ENCODE measurements at regions not wholly inside any gene's neighbourhood (a gene's known extent, or its start where the extent isn't known, plus 50 kb on each side); places are given as distances from the start of the nearest gene placed in this dataset.
A peak's percentile ranks its signal among the peaks of the same experiment; 100 is the strongest.

DNA sequence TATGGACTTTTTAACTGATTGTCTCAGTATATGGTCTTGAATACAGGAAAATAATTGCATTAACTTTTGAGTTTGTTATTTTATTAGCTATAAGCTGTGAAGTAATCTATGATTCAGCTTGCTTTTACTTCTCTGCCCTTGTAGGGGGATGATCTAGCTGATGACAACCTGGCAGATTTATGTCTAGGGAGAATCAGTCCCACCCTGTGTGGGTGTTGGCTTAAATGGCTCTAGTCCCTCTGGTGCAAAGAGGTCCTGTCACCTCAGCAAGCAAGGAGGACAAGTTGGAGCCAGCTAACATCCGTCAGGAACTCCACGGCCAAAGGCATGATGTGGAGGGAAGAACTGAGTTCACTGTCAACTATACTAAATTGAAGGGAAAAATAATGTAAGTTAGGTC is 495.3 kb downstream of the BMP2 start:
- TF ChIP-seq, protein P1, sequence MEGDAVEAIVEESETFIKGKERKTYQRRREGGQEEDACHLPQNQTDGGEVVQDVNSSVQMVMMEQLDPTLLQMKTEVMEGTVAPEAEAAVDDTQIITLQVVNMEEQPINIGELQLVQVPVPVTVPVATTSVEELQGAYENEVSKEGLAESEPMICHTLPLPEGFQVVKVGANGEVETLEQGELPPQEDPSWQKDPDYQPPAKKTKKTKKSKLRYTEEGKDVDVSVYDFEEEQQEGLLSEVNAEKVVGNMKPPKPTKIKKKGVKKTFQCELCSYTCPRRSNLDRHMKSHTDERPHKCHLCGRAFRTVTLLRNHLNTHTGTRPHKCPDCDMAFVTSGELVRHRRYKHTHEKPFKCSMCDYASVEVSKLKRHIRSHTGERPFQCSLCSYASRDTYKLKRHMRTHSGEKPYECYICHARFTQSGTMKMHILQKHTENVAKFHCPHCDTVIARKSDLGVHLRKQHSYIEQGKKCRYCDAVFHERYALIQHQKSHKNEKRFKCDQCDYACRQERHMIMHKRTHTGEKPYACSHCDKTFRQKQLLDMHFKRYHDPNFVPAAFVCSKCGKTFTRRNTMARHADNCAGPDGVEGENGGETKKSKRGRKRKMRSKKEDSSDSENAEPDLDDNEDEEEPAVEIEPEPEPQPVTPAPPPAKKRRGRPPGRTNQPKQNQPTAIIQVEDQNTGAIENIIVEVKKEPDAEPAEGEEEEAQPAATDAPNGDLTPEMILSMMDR (IDR thresholded peaks at IDR 0.05; ENCODE audit: low read depth, low read length): no peak
- no peaks in the 10 kb centered on the region for H3K27me3 ChIP-seq
- H3K4me1 ChIP-seq (ENCODE audit: low read depth): no peaks in the 10 kb centered on the region
- no peak overlapping the region for H3K27ac ChIP-seq
- no peak overlapping the region for H3K4me3 ChIP-seq
- H3K36me3 ChIP-seq: no peaks in the 10 kb centered on the region
- DNase-seq (ENCODE audit: low read depth in 1 of 2, low spot score in 1 of 2): no peak
- no peaks in the 10 kb centered on the region for H3K9me3 ChIP-seq (ENCODE audit: low read depth)

DNA sequence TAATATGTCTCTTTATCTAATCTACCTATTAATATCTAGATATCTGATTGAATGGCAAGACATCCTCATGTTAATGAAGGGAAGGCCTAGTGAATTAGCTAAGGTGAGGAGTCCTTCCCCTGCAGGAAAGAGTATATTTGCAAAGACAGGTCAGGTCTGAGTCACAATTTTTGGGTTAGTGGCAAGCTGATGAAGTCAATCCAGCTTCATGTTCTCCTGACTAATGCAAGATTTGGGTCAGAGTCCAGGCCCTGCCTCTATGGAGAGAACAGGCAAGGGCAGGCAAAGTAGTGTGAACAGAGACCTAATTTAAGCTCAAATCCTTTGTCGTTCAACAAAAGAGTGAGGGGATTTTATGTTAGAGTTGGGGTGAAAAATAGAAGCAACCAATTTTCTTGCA is 496.7 kb downstream of the BMP2 start:
- DNase-seq (ENCODE audit: low read depth in 1 of 2, low spot score in 1 of 2): no peak
- H3K27ac ChIP-seq: no peak overlapping the region
- H3K27me3 ChIP-seq: no peaks in the 10 kb centered on the region
- H3K4me1 ChIP-seq (ENCODE audit: low read depth): no peaks in the 10 kb centered on the region
- no peak overlapping the region for H3K4me3 ChIP-seq
- H3K36me3 ChIP-seq: no peaks in the 10 kb centered on the region
- no peaks in the 10 kb centered on the region for H3K9me3 ChIP-seq (ENCODE audit: low read depth)
- TF ChIP-seq, protein P1 (IDR thresholded peaks at IDR 0.05; ENCODE audit: low read depth, low read length): no peak

GRCh38 chr20:7269452-7269851 is 502.0 kb downstream of the BMP2 start:
- no peak overlapping the region for H3K27ac ChIP-seq
- TF ChIP-seq, protein P1 (IDR thresholded peaks at IDR 0.05; ENCODE audit: low read depth, low read length): no peak
- DNase-seq (ENCODE audit: low read depth in 1 of 2, low spot score in 1 of 2): no peak

DNA sequence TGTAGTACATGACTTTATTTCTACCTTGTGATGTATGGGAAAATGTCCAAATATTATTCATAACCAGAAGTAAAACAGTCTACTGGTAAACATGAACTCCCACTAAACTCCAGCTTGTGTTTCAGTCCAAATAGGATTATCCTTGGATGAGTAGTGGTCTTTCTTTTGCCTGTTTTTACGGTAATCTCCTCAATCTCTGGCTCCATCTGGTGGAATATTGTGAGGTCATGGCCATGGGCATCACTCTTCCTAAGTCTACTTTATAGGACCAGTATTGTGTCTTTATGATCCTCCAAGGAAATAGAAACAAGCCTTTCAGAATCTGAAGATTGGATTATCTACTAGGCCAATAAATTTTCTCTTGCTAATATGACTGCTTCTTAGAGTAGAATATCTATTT is 505.0 kb downstream of the BMP2 start:
- Histone ChIP-seq H3K27ac (no peak overlapping the region), H3K9me3 (ENCODE audit: low read depth) (peaks cover 3% of the 10 kb centered on the region), H3K4me3 (no peak overlapping the region), H3K36me3 (no peaks in the 10 kb centered on the region), H3K4me1 (ENCODE audit: low read depth) (no peaks in the 10 kb centered on the region), H3K27me3 (no peaks in the 10 kb centered on the region)
- TF ChIP-seq, protein P1 (IDR thresholded peaks at IDR 0.05; ENCODE audit: low read depth, low read length): peak; percentile 11
- no peak for DNase-seq (ENCODE audit: low read depth in 1 of 2, low spot score in 1 of 2)

More at GRCh38 chr20:7269452-7269851, 502.0 kb downstream of the BMP2 start:
- no peaks in the 10 kb centered on the region for H3K36me3 ChIP-seq
- H3K4me3 ChIP-seq: no peak overlapping the region
- H3K27me3 ChIP-seq: no peaks in the 10 kb centered on the region
- no peaks in the 10 kb centered on the region for H3K4me1 ChIP-seq (ENCODE audit: low read depth)
- peaks cover 3% of the 10 kb centered on the region for H3K9me3 ChIP-seq (ENCODE audit: low read depth)

- no peak overlapping the region for H3K27ac ChIP-seq
- TF ChIP-seq, protein P1 (IDR thresholded peaks at IDR 0.05; ENCODE audit: low read depth, low read length): no peak
- H3K27me3 ChIP-seq: no peaks in the 10 kb centered on the region
- H3K36me3 ChIP-seq: no peaks in the 10 kb centered on the region
- no peak overlapping the region for H3K4me3 ChIP-seq
- H3K4me1 ChIP-seq (ENCODE audit: low read depth): no peaks in the 10 kb centered on the region
- DNase-seq (ENCODE audit: low read depth in 1 of 2, low spot score in 1 of 2): no peak
- peaks cover 3% of the 10 kb centered on the region for H3K9me3 ChIP-seq (ENCODE audit: low read depth)
These were observed 507.4 kb downstream of the BMP2 start for GRCh38 chr20:7274870-7275269.

All from cardiac muscle cell (in vitro differentiated cells and primary cell).